ENCODE measurements at regions not wholly inside any gene's neighbourhood (a gene's known extent, or its start where the extent isn't known, plus 50 kb on each side); places are given as distances from the start of the nearest gene placed in this dataset.

DNA sequence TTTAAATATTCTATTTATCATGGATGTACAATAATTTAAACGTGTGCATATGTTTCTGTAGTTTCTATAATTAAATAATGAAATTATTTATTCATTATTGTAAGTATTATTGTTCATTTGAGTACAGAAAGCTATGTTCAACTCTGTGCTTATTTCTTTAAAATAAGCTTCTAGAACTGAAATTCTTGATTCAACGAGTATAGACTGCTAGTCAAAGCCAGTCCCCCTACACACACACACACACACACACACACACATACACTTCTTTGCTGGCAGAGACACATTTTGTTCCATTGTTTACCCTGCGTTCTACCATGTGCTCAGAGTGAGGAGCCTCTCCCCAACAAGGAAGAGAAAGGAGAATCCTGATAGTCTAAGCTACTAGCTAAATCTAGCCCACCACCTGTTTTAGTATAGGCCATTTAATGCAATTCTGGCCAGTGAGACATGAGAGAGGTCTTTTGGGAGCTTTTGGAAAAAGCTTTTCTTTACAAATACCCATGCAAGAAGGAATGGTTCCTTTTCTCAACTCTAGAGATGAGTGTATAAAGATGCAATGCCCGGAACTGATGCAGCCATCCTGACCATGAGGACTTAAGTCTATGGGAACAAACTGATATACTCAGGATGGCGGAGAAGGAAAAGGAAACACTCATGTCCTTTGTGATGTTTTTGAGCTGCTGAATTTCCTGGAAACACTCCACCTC lies 161.4 kb downstream of the NDUFA12 start:
- POLR2A ChIA-PET, result no interaction called here
- Histone ChIP-seq H3K4me2 (ENCODE audit: low read depth, low read length) (no peak overlapping the region), H3K9me3 (ENCODE audit: low read length) (no peaks in the 10 kb centered on the region), H3K4me1 (ENCODE audit: insufficient read depth, low read length) (no peaks in the 10 kb centered on the region), H4K20me1 (ENCODE audit: insufficient read depth, low read length) (no peaks in the 10 kb centered on the region), H3K27ac (ENCODE audit: extremely low read length, insufficient read depth, low read length) (no peak overlapping the region), H3K27me3 (ENCODE audit: control insufficient read depth in 1 of 2, insufficient read depth in 2 of 2, low read length in 2 of 2) (peaks cover 0 to 9% of the 10 kb centered on the region in 2 experiments; a peak in 2 of 5 replicates), H3K79me2 (ENCODE audit: insufficient read depth, low read length) (no peaks in the 10 kb centered on the region), H3K9ac (ENCODE audit: insufficient read depth, low read depth, low read length) (no peak overlapping the region), H3K4me3 (replicated peaks in 1 of 3; ENCODE audit: insufficient read depth in 1 of 3, low read depth in 2 of 3, low read length in 3 of 3) (no peak overlapping the region), H2AFZ (ENCODE audit: low read length) (no peak overlapping the region), H3K36me3 (replicated peaks in 1 of 2; ENCODE audit: control insufficient read depth in 1 of 2, insufficient read depth in 2 of 2, low read length in 2 of 2) (no peaks in the 10 kb centered on the region)
- FAIRE-seq, result no peak
- WGBS (ENCODE audit: low lambda C conversion rate), result 11% methylated on average over 5 of the region's 5 CpGs
- intact Hi-C loops (cut with micrococcal nuclease; ENCODE audit: unreplicated experiment), result no loop called here
- no TSS peak for BruUV-seq (replicated peaks)
- CTCF ChIA-PET (ENCODE audit: low intra/inter-chr PET ratio, low total read pairs), result no interaction called here
- TF ChIP-seq, protein P1, sequence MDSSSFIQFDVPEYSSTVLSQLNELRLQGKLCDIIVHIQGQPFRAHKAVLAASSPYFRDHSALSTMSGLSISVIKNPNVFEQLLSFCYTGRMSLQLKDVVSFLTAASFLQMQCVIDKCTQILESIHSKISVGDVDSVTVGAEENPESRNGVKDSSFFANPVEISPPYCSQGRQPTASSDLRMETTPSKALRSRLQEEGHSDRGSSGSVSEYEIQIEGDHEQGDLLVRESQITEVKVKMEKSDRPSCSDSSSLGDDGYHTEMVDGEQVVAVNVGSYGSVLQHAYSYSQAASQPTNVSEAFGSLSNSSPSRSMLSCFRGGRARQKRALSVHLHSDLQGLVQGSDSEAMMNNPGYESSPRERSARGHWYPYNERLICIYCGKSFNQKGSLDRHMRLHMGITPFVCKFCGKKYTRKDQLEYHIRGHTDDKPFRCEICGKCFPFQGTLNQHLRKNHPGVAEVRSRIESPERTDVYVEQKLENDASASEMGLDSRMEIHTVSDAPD (CRISPR knock-in tag; IDR thresholded peaks at IDR 0.05), result no peak
- TF ChIP-seq, protein P2, sequence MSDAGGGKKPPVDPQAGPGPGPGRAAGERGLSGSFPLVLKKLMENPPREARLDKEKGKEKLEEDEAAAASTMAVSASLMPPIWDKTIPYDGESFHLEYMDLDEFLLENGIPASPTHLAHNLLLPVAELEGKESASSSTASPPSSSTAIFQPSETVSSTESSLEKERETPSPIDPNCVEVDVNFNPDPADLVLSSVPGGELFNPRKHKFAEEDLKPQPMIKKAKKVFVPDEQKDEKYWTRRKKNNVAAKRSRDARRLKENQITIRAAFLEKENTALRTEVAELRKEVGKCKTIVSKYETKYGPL (CRISPR knock-in tag; IDR thresholded peaks at IDR 0.05), result no peak
- TF ChIP-seq GMEB2 (CRISPR knock-in tag; IDR thresholded peaks at IDR 0.05; ENCODE audit: low read depth), result no peak
- TF ChIP-seq, protein P3, sequence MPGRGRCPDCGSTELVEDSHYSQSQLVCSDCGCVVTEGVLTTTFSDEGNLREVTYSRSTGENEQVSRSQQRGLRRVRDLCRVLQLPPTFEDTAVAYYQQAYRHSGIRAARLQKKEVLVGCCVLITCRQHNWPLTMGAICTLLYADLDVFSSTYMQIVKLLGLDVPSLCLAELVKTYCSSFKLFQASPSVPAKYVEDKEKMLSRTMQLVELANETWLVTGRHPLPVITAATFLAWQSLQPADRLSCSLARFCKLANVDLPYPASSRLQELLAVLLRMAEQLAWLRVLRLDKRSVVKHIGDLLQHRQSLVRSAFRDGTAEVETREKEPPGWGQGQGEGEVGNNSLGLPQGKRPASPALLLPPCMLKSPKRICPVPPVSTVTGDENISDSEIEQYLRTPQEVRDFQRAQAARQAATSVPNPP (CRISPR knock-in tag; IDR thresholded peaks at IDR 0.05), result no peak
- TF ChIP-seq NCOA1 (CRISPR knock-in tag; IDR thresholded peaks at IDR 0.05), result no peak
- no peak for TF ChIP-seq LRRFIP1 (CRISPR knock-in tag; conservative IDR thresholded peaks at IDR 0.05)
- no peak for TF ChIP-seq ZNF225 (CRISPR knock-in tag; IDR thresholded peaks at IDR 0.05)
- TF ChIP-seq, protein P4, sequence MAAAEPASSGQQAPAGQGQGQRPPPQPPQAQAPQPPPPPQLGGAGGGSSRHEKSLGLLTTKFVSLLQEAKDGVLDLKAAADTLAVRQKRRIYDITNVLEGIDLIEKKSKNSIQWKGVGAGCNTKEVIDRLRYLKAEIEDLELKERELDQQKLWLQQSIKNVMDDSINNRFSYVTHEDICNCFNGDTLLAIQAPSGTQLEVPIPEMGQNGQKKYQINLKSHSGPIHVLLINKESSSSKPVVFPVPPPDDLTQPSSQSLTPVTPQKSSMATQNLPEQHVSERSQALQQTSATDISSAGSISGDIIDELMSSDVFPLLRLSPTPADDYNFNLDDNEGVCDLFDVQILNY (CRISPR knock-in tag; conservative IDR thresholded peaks at IDR 0.05), result no peak
- no peak for TF ChIP-seq ZNF20 (CRISPR knock-in tag; IDR thresholded peaks at IDR 0.05)
- no peak for TF ChIP-seq PAWR (CRISPR knock-in tag; IDR thresholded peaks at IDR 0.05; ENCODE audit: borderline replicate concordance)
- no peak for TF ChIP-seq ZNF383 (CRISPR knock-in tag; IDR thresholded peaks at IDR 0.05; ENCODE audit: borderline replicate concordance)
- TF ChIP-seq THRA (CRISPR knock-in tag; IDR thresholded peaks at IDR 0.05; ENCODE audit: borderline replicate concordance), result no peak
- TF ChIP-seq MEIS1 (CRISPR knock-in tag; IDR thresholded peaks at IDR 0.05; ENCODE audit: borderline replicate concordance), result no peak
- TF ChIP-seq HMGA1 (CRISPR knock-in tag; conservative IDR thresholded peaks at IDR 0.05), result no peak
- in situ Hi-C loops (cut with HindIII; ENCODE audit: extremely low pct_ligation_motif_present, low pct_unique_long_range_greater_than_20kb), result no loop called here
- no peak for DNase-seq (ENCODE audit: low spot score)
- no peak for ATAC-seq
